GM18517 (cell line): ENCODE measurements at regions not wholly inside any gene's neighbourhood (a gene's known extent, or its start where the extent isn't known, plus 50 kb on each side); places are given as distances from the start of the nearest gene placed in this dataset.

Source experiments
- ATAC-seq: cut with Tn5 transposase; IDR thresholded peaks from one replicate; pipeline ENCODE4 v1.9.1; 2021; ENCODE audit warnings: mild to moderate bottlenecking, moderate library complexity; ENCODE audit not compliant: unreplicated experiment

DNA sequence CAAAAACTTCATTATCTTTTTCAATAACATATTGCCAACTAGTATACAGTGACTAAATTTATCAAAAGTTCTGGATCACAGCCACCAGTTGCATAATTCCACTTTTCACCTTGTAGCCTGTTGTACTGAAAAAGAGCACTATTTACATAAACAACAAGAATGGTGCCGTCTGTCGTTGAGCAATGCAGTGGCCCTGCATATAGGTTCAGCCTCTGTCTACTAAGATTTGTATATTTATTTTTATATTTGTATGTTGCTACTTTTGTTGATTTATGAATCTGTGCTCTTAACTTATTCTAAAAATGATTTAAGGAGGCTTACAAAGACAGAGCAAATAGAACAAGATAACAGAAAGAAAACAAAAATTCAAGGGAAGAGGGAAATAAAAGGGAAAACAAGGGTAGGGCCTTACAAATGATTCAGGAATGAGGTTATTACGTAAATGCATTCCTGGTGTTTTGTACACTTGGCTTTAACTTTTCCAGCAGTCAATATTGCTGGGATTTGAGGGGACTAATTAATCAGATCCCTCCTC is 257.6 kb upstream of the STT3B start:
- no peak for ATAC-seq

GRCh38 chr3:31275583-31275982 is 257.1 kb upstream of the STT3B start:
- no peak for ATAC-seq

- ATAC-seq: no peak
Observed at GRCh38 chr3:31277582-31277981, 255.1 kb upstream of the STT3B start.

DNA sequence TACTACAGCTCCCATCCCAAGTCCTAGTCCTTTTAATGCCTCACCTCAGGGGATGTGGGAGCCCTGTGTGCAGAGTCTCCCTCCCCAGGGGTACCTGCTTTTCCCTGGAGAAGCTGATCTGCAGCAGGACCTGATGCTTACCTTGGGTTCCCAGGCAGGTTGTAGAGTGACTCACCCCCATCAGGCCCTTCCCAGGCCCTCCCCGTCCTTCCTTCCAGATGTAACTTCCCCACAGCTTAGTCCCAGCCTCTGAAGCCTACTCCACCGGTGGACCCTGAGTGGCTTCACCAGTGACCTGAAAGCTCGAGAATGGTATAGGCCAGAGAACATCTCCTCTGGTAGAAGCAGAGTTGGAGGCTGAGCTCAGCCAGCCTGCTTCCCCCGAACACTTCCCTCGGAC is 254.2 kb upstream of the STT3B start:
- ATAC-seq: no peak

DNA sequence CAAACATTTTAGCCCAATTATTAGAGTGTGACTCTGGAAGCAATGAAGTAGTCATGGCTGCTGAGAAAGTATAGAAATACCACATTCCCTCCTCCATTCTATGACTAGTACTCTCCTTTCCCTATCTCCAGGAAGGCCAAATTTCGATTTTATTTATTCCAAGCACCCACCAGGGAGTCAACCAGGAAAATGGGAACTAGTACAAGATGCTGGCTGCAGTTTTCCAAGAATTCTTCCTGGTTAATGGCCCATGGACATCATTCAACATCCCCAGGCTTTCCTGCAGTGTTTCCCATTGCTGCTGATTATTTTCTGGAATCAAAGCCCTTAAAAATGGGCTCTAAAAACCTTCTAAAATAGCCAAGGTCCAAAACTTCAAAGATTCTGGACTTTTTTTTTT is 247.9 kb upstream of the STT3B start:
- no peak for ATAC-seq

DNA sequence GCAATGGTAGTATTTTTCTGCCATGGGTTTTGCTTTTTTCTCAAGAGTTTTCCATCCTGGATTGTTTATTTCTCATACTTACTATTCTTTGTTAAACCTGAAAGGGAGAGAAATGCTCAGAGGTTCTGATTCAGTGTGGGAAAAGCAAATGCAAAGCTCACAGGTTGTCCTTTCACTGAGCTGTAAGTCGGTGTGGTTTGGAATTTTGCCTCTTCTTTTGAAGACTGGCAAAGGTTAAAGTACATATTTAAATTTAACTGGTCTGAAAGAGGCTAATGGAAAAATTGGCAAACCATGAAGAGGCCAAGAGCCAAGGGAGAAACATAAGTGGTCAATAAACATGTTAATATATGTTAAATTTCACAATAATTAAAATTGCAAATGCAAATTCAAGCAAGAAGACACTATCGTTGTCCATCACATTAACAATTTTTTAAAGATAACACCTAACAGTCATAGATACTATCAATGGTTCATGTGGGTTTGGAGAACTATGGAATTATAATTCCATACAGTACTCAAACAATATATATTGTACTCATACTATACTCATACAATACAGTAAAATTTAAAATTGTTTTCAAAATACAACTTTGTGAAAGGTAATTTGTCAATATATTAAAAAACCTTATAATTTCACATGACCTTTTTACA is 246.8 kb upstream of the STT3B start:
- no peak for ATAC-seq

DNA sequence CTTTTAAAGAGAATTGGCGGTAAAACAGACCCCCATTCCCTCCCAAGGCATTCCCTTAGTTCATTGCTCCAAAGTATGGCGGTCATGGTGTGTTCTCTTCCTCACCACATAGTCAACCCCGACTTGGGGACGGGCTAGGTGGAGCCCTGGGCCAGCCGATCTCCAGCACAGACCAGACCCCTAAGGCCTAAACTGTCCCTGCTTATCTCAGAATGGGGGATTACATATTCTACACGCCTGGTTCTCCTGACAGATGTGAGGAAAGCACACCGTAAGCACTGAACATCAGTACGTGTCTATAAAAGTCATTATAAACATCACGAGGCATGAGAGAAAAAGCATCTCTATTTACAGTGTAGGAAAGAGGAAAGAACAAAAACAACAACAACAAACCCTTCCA is 244.5 kb upstream of the STT3B start:
- no peak for ATAC-seq

DNA sequence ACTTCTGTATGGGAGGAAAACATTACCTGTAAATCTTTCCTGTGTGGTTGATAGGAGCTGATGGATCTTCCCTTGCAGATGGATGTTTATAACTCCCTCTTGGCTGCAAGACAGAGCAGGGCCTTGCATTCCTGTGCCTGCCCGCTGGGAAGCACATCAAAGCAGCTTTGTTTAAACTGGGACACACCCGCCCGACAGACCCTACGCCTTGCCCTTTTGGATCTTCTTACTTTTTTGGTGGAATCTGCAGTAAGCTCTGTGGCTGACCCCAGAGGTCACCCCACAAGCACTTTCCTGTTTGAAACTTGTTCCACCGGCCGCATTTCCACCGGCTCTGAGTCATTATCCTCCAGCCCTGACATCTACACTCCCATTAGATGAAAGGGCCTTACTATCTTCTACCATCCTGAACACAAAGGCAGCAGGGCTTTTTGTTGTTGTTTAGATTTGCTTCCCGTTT is 244.1 kb upstream of the STT3B start:
- ATAC-seq: no peak

DNA sequence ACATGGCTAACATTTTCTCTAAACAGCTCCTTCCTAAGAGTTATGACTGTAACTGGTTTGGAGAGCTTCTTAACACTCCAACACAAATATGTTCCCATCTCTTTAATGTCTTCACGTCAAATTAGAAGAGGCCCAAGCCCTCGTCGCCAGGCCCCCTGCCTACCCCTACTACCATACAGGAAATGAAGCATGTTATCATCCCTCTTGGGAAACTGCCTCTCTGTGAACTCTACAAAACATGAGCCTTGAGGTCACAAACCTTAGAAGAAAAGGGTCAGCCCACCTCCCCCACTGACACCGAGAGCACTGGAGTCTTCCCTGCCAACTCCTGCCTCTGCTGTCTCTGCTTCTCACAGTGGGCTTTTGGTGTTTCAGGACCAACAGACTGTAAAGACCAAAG is 243.1 kb upstream of the STT3B start:
- no peak for ATAC-seq

- no peak for ATAC-seq
Observed at GRCh38 chr3:31290046-31290445, 242.7 kb upstream of the STT3B start.

DNA sequence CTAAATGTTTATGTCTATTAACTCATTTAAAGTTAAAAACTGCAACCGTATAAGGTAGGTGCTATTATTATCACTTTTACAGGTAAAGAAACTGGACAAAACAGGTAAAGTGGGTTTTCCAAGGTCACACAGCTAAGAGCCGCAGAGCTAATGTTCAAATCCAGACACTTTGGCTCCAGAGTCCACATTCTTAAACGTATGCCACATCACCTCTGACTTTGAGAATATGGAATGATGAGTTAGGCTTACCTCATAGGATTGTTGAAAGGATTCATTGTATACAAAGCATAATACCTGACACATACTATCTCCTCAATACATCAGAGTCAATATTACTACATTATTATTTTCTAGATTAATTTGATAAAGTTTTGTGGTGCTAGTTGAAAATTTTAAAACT is 240.9 kb upstream of the STT3B start:
- ATAC-seq: no peak

DNA sequence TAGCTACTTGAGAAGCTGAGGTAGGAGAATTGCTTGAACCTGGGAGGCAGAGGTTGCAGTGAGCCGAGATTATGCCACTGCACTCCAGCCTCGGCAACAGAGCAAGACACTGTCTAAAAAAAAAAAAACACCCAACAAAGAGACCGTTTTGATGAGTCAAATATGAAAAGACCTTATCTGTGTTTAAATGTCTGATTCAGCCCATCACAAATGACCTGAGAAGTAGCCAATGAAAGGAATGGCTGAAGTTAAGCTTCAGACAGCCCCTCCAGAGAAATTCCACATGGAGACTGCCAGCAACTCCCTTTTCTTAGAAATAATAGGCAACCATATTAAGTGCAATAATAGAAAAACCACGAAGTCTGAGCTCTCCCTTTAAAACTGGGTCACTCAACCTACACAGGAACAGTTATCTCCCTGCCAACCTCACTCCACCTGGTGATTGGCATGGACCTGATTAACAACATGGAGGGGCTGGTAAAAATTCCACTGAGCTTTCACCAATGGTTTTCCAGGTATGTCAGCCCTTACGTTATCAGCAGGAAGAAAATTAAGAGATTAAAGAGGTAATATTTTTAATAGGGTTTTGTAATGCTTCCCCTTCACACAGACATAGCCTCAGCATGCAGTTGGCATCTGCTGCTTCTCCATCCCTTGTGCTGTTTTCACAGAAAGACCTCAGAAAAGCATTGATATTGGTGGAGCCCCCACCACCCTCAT is 238.1 kb upstream of the STT3B start:
- no peak for ATAC-seq

DNA sequence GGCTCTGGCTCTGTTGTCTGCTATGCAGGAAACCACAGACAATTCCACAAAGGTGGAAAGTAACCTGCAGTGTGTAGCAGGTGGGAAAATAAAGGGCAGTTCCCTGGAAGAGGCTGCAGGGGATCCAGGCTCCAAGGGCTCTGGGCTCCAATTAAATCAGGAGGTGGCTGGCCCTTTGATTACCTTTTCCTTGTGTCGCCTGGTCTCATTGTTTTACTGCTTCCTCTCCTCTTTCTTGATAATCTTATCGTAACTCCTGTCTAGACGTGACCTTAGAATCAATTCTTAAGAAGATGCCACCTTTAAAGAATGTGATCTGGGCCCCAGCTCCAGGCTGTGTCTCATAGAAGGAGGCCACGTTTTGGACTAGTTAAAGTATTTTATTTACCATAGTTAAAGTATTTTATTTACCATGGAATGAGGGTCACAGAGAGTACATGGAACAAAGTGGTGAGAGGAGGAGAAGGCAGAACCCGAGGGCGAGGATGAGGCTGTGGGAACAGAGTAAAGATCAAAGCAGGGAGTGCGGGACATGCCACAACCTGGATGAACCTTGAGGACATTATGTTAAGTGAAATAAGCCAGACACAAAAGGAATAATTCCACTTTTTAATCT is 237.5 kb upstream of the STT3B start:
- no peak for ATAC-seq

DNA sequence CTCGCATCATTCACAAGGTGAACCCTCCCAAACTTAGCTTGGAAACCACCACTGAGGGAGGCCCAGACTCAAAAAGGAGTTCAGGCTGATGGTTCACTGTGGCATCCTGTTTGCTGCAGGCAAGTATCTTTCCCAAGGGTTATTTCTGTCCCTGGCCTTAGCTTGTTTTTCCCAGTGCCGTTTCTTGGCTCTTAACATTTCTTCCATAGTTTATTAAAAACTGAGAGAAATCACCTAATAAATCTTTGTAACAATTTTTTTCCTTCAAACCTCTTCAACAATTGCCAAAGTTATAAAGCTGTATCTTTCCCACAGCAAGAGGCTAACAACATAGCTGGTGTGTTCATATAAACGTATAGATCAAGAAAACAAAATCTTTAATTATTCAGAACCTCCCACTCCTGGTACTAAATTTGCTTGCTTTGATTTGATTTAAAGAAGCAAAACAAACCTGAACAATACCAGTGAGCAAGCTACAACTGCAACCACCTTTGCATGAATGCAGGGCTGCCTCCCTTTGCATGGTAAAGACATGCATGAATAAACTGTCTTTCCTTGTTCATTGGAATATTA is 234.9 kb upstream of the STT3B start:
- ATAC-seq: no peak

- no peak for ATAC-seq
Observed at GRCh38 chr3:31300456-31301443, 232.0 kb upstream of the STT3B start.

GRCh38 chr3:31302343-31302742 is 230.4 kb upstream of the STT3B start:
- no peak for ATAC-seq

GRCh38 chr3:31305340-31305739 is 227.4 kb upstream of the STT3B start:
- no peak for ATAC-seq

- ATAC-seq: no peak
Observed at GRCh38 chr3:31307131-31307785, 225.5 kb upstream of the STT3B start.

DNA sequence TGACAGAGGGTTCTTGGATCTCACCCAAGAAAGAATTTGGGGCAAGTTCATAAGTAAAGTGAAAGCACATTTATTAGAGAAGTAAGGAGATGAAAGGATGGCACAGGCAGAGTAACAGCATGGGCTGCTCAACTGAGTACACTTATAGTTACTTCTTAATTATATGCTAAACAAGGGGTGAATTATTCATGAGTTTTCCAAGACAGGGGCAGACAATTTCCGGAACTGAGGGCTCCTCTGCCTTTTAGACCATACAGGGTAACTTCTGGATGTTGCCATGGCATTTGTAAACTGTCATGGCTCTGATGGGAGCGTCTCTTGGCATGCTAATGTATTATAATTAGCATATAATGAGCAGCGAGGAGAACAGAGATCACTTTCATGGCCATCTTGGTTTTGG is 221.2 kb upstream of the STT3B start:
- ATAC-seq: no peak

GRCh38 chr3:31312400-31312799 is 220.3 kb upstream of the STT3B start:
- no peak for ATAC-seq
